ENCODE measurements at regions not wholly inside any gene's neighbourhood (a gene's known extent, or its start where the extent isn't known, plus 50 kb on each side); places are given as distances from the start of the nearest gene placed in this dataset.

DNA sequence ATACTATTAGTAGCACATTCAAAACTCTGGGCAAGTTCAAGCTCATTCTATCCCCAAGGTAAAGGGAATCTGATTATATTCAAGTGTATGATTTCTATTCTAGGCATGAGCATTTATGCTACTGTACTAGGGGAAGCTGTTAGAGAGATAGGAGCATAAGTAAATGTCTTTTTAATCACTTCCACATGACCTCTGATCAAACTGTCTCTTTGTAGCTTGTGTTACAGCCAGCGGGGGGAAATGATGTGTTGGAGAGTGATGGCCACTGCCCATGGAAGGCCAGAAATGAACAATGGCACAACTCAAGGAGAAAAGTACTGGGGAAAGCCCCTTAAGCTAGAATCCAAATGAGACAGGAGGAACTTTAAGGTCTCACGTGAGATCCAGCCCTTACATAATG lies 894.9 kb upstream of the CDH2 start:
- no peak overlapping the region for H2BK120ac ChIP-seq (ENCODE audit: low read depth, low read length, poor library complexity, severe bottlenecking)
- H2BK12ac ChIP-seq (ENCODE audit: insufficient read length, low read depth, low read length) = no peak overlapping the region
- H3K4me1 Mint-ChIP-seq = peaks cover 11 to 13% of the 10 kb centered on the region in 2 experiments
- H4K91ac ChIP-seq (ENCODE audit: insufficient read length, low read depth, low read length) = no peak overlapping the region
- no peak overlapping the region for H4K8ac ChIP-seq (replicated peaks; ENCODE audit: insufficient read length, low read depth, low read length)
- H3T11ph ChIP-seq (ENCODE audit: low read length) = no peak overlapping the region
- H3K18ac ChIP-seq (ENCODE audit: insufficient read length, low read depth, low read length) = no peak overlapping the region
- H3K79me1 ChIP-seq (ENCODE audit: insufficient read depth, low read depth, low read length, poor library complexity, severe bottlenecking) = no peaks in the 10 kb centered on the region
- no peak overlapping the region for H3K9ac ChIP-seq (ENCODE audit: extremely low read depth, insufficient read length, low read length)
- H3K27ac Mint-ChIP-seq = no peak overlapping the region
- no peak overlapping the region for H3K4me2 ChIP-seq (ENCODE audit: insufficient read depth, insufficient read length, low read length)
- H3K9me3 ChIP-seq (ENCODE audit: control insufficient read depth, low read depth, low read length) = no peaks in the 10 kb centered on the region
- H3K56ac ChIP-seq (ENCODE audit: insufficient read length, low read depth, low read length) = no peak overlapping the region
- no peaks in the 10 kb centered on the region for H4K20me1 ChIP-seq (ENCODE audit: control insufficient read depth, insufficient read depth, insufficient read length)
- H2AFZ ChIP-seq (ENCODE audit: low read length) = no peak overlapping the region
- H3K23ac ChIP-seq (ENCODE audit: insufficient read length, low read depth, low read length) = no peak overlapping the region
- no peak overlapping the region for H3K4ac ChIP-seq (ENCODE audit: low read depth, low read length)
- H3K27me3 Mint-ChIP-seq (ENCODE audit: low read depth) = no peaks in the 10 kb centered on the region
- H3K27ac ChIP-seq (ENCODE audit: insufficient read length, low read depth, low read length) = no peak overlapping the region
- H2BK5ac ChIP-seq (ENCODE audit: insufficient read length, low read length) = no peak overlapping the region
- no peaks in the 10 kb centered on the region for H3K27me3 ChIP-seq (ENCODE audit: insufficient read depth, low read length)
- no peaks in the 10 kb centered on the region for H3K23me2 ChIP-seq (ENCODE audit: insufficient read length, low read depth, low read length, poor library complexity, severe bottlenecking)
- TF ChIP-seq, protein P1, sequence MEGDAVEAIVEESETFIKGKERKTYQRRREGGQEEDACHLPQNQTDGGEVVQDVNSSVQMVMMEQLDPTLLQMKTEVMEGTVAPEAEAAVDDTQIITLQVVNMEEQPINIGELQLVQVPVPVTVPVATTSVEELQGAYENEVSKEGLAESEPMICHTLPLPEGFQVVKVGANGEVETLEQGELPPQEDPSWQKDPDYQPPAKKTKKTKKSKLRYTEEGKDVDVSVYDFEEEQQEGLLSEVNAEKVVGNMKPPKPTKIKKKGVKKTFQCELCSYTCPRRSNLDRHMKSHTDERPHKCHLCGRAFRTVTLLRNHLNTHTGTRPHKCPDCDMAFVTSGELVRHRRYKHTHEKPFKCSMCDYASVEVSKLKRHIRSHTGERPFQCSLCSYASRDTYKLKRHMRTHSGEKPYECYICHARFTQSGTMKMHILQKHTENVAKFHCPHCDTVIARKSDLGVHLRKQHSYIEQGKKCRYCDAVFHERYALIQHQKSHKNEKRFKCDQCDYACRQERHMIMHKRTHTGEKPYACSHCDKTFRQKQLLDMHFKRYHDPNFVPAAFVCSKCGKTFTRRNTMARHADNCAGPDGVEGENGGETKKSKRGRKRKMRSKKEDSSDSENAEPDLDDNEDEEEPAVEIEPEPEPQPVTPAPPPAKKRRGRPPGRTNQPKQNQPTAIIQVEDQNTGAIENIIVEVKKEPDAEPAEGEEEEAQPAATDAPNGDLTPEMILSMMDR (conservative IDR thresholded peaks at IDR 0.05) = no peak
- no peak overlapping the region for H4K5ac ChIP-seq (ENCODE audit: insufficient read length, low read depth, low read length)
- peaks cover 3% of the 10 kb centered on the region for H3K4me1 ChIP-seq (ENCODE audit: insufficient read depth, low read length)
- no peak overlapping the region for H3K14ac ChIP-seq (ENCODE audit: insufficient read depth, low read length)
- H2AK5ac ChIP-seq (ENCODE audit: insufficient read length, low read length) = no peak overlapping the region
- H3K9me3 Mint-ChIP-seq = no peaks in the 10 kb centered on the region
- no peak overlapping the region for H2BK15ac ChIP-seq (ENCODE audit: low read depth, low read length)
- H3K4me3 Mint-ChIP-seq = no peak overlapping the region
- WGBS (ENCODE audit: extremely low coverage, insufficient read length, low lambda C conversion rate) = no CpG with 5 or more reads among the region's 2 CpGs
- DNase-seq = no peak
- no peaks in the 10 kb centered on the region for H3K79me2 ChIP-seq (ENCODE audit: insufficient read depth, low read length)
- H2BK20ac ChIP-seq (ENCODE audit: low read depth, low read length, poor library complexity, severe bottlenecking) = no peak overlapping the region
- H3K36me3 Mint-ChIP-seq (ENCODE audit: insufficient read depth in 1 of 3, low read depth in 3 of 3) = no peaks in the 10 kb centered on the region
